ENCODE measurements at regions not wholly inside any gene's neighbourhood (a gene's known extent, or its start where the extent isn't known, plus 50 kb on each side); places are given as distances from the start of the nearest gene placed in this dataset.

DNA sequence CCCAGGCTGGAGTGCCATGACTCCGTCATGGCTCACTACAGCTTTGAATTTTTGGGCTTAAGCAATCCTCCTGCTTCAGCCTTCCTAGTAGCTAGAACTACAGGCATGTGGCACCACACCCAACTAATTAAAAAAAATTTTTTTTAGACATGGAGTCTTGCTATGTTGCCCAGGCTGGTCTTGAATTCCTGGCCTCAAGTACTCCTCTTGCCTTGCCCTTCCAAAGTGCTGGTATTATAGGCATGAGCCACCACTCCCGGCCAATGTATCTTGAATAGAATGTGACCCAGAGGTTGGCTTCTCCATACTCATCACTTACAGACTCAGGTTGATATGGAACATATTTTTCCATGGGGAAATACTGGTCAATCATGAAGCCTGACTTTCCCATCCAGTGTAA is 51.2 kb upstream of the JAK2 start:
- Histone ChIP-seq H3K36me3 (no peaks in the 10 kb centered on the region), H3K4me3 (no peak overlapping the region), H3K27me3 (no peaks in the 10 kb centered on the region), H3K4me1 (peaks cover 4 to 33% of the 10 kb centered on the region in 2 donors), H3K27ac (peak overlapping the region in 1 of 2 donors; percentile 60), H3K9me3 (no peaks in the 10 kb centered on the region)
- TF ChIP-seq CTCF (IDR thresholded peaks at IDR 0.05), result no peak
- no peak for DNase-seq (ENCODE audit: low spot score in 2 of 2)
- intact Hi-C loops (cut with DNase I), result no loop called here

- no peak for TF ChIP-seq CTCF (IDR thresholded peaks at IDR 0.05)
- DNase-seq (ENCODE audit: low spot score in 2 of 2), result no peak
- no peak overlapping the region for H3K4me3 ChIP-seq
- H3K27ac ChIP-seq, result no peak overlapping the region
- no peaks in the 10 kb centered on the region for H3K9me3 ChIP-seq
- intact Hi-C loops (cut with DNase I), result loop anchor here (5.0 kb wide), 1 partner anchor 143 kb away; the partner anchor contains the start of gene RCL1
- no peaks in the 10 kb centered on the region for H3K27me3 ChIP-seq
- no peaks in the 10 kb centered on the region for H3K36me3 ChIP-seq
- H3K4me1 ChIP-seq, result peaks cover 4 to 31% of the 10 kb centered on the region in 2 donors
Measured at GRCh38 chr9:4935001-4935672, 49.9 kb upstream of the JAK2 start.

Measured in ascending aorta (tissue), 2 donors.